Mesothelial cell of epicardium (in vitro differentiated cells): ENCODE measurements at regions not wholly inside any gene's neighbourhood (a gene's known extent, or its start where the extent isn't known, plus 50 kb on each side); places are given as distances from the start of the nearest gene placed in this dataset.

Experiments used
- DNase-seq, 2 experiments: peaks; one replicate each; pipeline ENCODE4 v3.0.0; 2021; ENCODE audit warnings: low spot score in 2 of 2; ENCODE audit not compliant: unreplicated experiment in 2 of 2
- H3K27ac Mint-ChIP-seq: 2 replicates; pipeline ENCODE4 v1.8.0; 2021; ENCODE audit warnings: mixed read lengths
- H3K27me3 Mint-ChIP-seq: 2 replicates; pipeline ENCODE4 v1.8.0; 2021; ENCODE audit warnings: low read depth, mixed read lengths
- H3K36me3 Mint-ChIP-seq: 2 replicates; pipeline ENCODE4 v1.8.0; 2021; ENCODE audit warnings: mixed read lengths
- H3K4me1 Mint-ChIP-seq: 2 replicates; pipeline ENCODE4 v1.8.0; 2021; ENCODE audit warnings: mixed read lengths
- H3K4me3 Mint-ChIP-seq: 2 replicates; pipeline ENCODE4 v1.8.0; 2021; ENCODE audit warnings: mild to moderate bottlenecking, moderate library complexity, mixed read lengths
- H3K9me3 Mint-ChIP-seq: 2 replicates; pipeline ENCODE4 v1.8.0; 2021; ENCODE audit warnings: mixed read lengths
- CTCF ChIP-seq: fragments of 200-600 bp; sonication (generic); IDR thresholded peaks from one replicate; pipeline ENCODE4 v1.5.0; 2021; ENCODE audit warnings: antibody characterized with exemption; ENCODE audit not compliant: unreplicated experiment

- TF ChIP-seq CTCF, result no peak
- H3K27me3 Mint-ChIP-seq, result no peaks in the 10 kb centered on the region
- H3K4me3 Mint-ChIP-seq, result no peak overlapping the region
- no peaks in the 10 kb centered on the region for H3K4me1 Mint-ChIP-seq
- DNase-seq, result no peak
- no peaks in the 10 kb centered on the region for H3K9me3 Mint-ChIP-seq
- H3K27ac Mint-ChIP-seq, result no peak overlapping the region
- H3K36me3 Mint-ChIP-seq, result no peaks in the 10 kb centered on the region
These were observed 380.6 kb upstream of the ST6GAL2 start for GRCh38 chr2:107266555-107266954.

- no peak overlapping the region for H3K27ac Mint-ChIP-seq
- no peaks in the 10 kb centered on the region for H3K36me3 Mint-ChIP-seq
- TF ChIP-seq CTCF, result no peak
- no peak overlapping the region for H3K4me3 Mint-ChIP-seq
- no peak for DNase-seq
- no peaks in the 10 kb centered on the region for H3K9me3 Mint-ChIP-seq
- H3K27me3 Mint-ChIP-seq, result no peaks in the 10 kb centered on the region
- no peaks in the 10 kb centered on the region for H3K4me1 Mint-ChIP-seq
These were observed 381.1 kb upstream of the ST6GAL2 start for GRCh38 chr2:107267086-107267485.

GRCh38 chr2:107276034-107276433 lies 390.1 kb upstream of the ST6GAL2 start:
- H3K27me3 Mint-ChIP-seq, result no peaks in the 10 kb centered on the region
- H3K36me3 Mint-ChIP-seq, result no peaks in the 10 kb centered on the region
- no peak for TF ChIP-seq CTCF
- H3K9me3 Mint-ChIP-seq, result no peaks in the 10 kb centered on the region
- H3K4me3 Mint-ChIP-seq, result no peak overlapping the region
- peaks cover 31% of the 10 kb centered on the region for H3K4me1 Mint-ChIP-seq
- DNase-seq, result no peak
- peak overlapping the region; percentile 7 for H3K27ac Mint-ChIP-seq

GRCh38 chr2:107278672-107279071 lies 392.7 kb upstream of the ST6GAL2 start:
- no peak for DNase-seq
- Mint-ChIP-seq H3K27ac (no peak overlapping the region), H3K36me3 (no peaks in the 10 kb centered on the region), H3K9me3 (no peaks in the 10 kb centered on the region), H3K27me3 (no peaks in the 10 kb centered on the region), H3K4me3 (no peak overlapping the region), H3K4me1 (peaks cover 36% of the 10 kb centered on the region)
- no peak for TF ChIP-seq CTCF

- no peak for DNase-seq
- no peaks in the 10 kb centered on the region for H3K36me3 Mint-ChIP-seq
- H3K27ac Mint-ChIP-seq, result no peak overlapping the region
- peaks cover 18% of the 10 kb centered on the region for H3K4me1 Mint-ChIP-seq
- TF ChIP-seq CTCF, result no peak
- no peak overlapping the region for H3K4me3 Mint-ChIP-seq
- H3K27me3 Mint-ChIP-seq, result no peaks in the 10 kb centered on the region
- H3K9me3 Mint-ChIP-seq, result no peaks in the 10 kb centered on the region
These were observed 395.7 kb upstream of the ST6GAL2 start for GRCh38 chr2:107281637-107282036.

- Mint-ChIP-seq H3K27me3 (no peaks in the 10 kb centered on the region), H3K27ac (no peak overlapping the region), H3K36me3 (no peaks in the 10 kb centered on the region), H3K4me3 (no peak overlapping the region), H3K4me1 (peaks cover 14% of the 10 kb centered on the region), H3K9me3 (no peaks in the 10 kb centered on the region)
- TF ChIP-seq CTCF, result no peak
- DNase-seq, result no peak
These were observed 396.2 kb upstream of the ST6GAL2 start for GRCh38 chr2:107282135-107282534.
